K562 (cell line): ENCODE measurements at regions not wholly inside any gene's neighbourhood (a gene's known extent, or its start where the extent isn't known, plus 50 kb on each side); places are given as distances from the start of the nearest gene placed in this dataset.

Experiments used
- ARHGAP35 ChIP-seq: fragments of 450-650 bp; IDR thresholded peaks from 2 replicates; pipeline ENCODE4 v1.6.1; 2018; ENCODE audit not compliant: partially characterized antibody
- ARID2 ChIP-seq: fragments of 450-650 bp; IDR thresholded peaks from 2 replicates; pipeline ENCODE4 v1.6.1; 2017; ENCODE audit warnings: antibody characterized with exemption, mild to moderate bottlenecking
- CEBPG ChIP-seq, 3 experiments: fragments of 200-800 bp in 1 of 3; sonication (Bioruptor generic) in 1 of 3; sonication (generic) in 1 of 3; formaldehyde crosslinking in 1 of 3; IDR thresholded peaks in 2 of 3; conservative IDR thresholded peaks in 1 of 3; 2 replicates each; pipeline versions ENCODE4 v1.6.1 to v1.8.0; 2016 to 2022; ENCODE audit warnings: missing compliant biosample characterization in 2 of 3, missing genetic modification characterization in 2 of 3, mild to moderate bottlenecking in 1 of 3, missing genetic modification reagents in 1 of 3
- SIN3A ChIP-seq, 2 experiments: fragments of 150-350 bp in 1 of 2; IDR thresholded peaks; 2 replicates each; pipeline ENCODE4 v1.6.1; 2011 to 2016; ENCODE audit warnings: borderline replicate concordance in 2 of 2, low read depth in 2 of 2, low read length in 2 of 2, mild to moderate bottlenecking in 2 of 2, moderate library complexity in 2 of 2; ENCODE audit not compliant: control insufficient read depth in 1 of 2
- ZNF584 ChIP-seq: fragments of 200-800 bp; sonication (Bioruptor generic); IDR thresholded peaks from 2 replicates; pipeline ENCODE4 v1.6.1; 2016; ENCODE audit warnings: low read depth, mild to moderate bottlenecking, missing genetic modification characterization, missing compliant biosample characterization
- TF ChIP-seq, protein P1 (sequence below), 2 experiments: fragments of 450-650 bp in 1 of 2; sonication (generic) in 1 of 2; formaldehyde crosslinking in 1 of 2; IDR thresholded peaks in 1 of 2; conservative IDR thresholded peaks in 1 of 2; 2 replicates each; pipeline versions ENCODE4 v1.6.1 to v1.8.1; 2016 to 2023; ENCODE audit warnings: mild to moderate bottlenecking in 2 of 2, moderate library complexity in 2 of 2, inconsistent platforms in 1 of 2, missing genetic modification reagents in 1 of 2
- TF ChIP-seq, protein P2 (sequence below): sonication (generic); formaldehyde crosslinking; IDR thresholded peaks from 2 replicates; pipeline ENCODE4 v1.8.1; 2022; ENCODE audit warnings: missing genetic modification reagents
- TF ChIP-seq, protein P3 (sequence below): fragments of 250-450 bp; sonication (Bioruptor Pico); IDR thresholded peaks from 2 replicates; pipeline ENCODE4 v1.5.0; 2021; ENCODE audit warnings: mild to moderate bottlenecking, borderline replicate concordance
- TF ChIP-seq, protein P4 (sequence below): sonication (generic); formaldehyde crosslinking; IDR thresholded peaks from 2 replicates; pipeline ENCODE4 v1.9.0; 2022; ENCODE audit warnings: mild to moderate bottlenecking, missing genetic modification reagents
- TF ChIP-seq, protein P5 (sequence below): sonication (generic); formaldehyde crosslinking; IDR thresholded peaks from 2 replicates; pipeline ENCODE4 v1.8.1; 2023; ENCODE audit warnings: mild to moderate bottlenecking, missing genetic modification reagents
- TF ChIP-seq, protein P6 (sequence below), 3 experiments: IDR thresholded peaks in 2 of 3; conservative IDR thresholded peaks in 1 of 3; 2 replicates each; pipeline ENCODE4 v1.5.1; 2011 to 2012; ENCODE audit warnings: low read length in 3 of 3, mild to moderate bottlenecking in 3 of 3, control low read depth in 2 of 3, improper control_type of control experiment in 1 of 3, inconsistent platforms in 1 of 3, low read depth in 1 of 3, mixed read lengths in 1 of 3, moderate library complexity in 1 of 3; ENCODE audit not compliant: insufficient read depth in 2 of 3
- TF ChIP-seq, protein P7 (sequence below): sonication (generic); formaldehyde crosslinking; IDR thresholded peaks from 2 replicates; pipeline ENCODE4 v1.5.0; 2020; ENCODE audit warnings: missing genetic modification reagents
- TF ChIP-seq, protein P8 (sequence below), 2 experiments: fragments of 450-650 bp in 1 of 2; IDR thresholded peaks; 2 replicates each; pipeline ENCODE4 v1.6.1; 2011 to 2017; ENCODE audit warnings: low read depth in 2 of 2, antibody characterized with exemption in 1 of 2, borderline replicate concordance in 1 of 2, low read length in 1 of 2, mild to moderate bottlenecking in 1 of 2, mixed read lengths in 1 of 2; ENCODE audit not compliant: control insufficient read depth in 1 of 2

DNA sequence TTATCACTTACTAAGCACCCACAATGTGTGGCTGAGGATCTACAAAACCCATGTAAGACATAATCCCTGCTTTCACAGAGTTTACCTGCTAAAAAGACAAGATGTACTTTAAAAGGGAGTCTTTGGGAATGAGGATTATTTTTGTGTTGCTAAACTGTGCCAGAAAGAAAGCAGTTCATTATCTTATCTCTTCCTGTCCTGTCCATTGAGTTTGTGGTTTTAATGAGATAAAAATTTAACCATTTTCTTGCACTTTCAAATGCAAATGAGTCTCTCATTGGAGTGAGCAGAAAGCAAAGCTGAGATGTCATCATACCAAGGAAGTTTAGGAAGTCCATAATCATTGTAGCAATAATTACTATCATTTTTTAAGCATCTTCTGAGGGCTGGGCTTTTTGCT lies 231.2 kb upstream of the ADAMTS9 start:
- no peak for TF ChIP-seq ARHGAP35
- TF ChIP-seq, protein P1, sequence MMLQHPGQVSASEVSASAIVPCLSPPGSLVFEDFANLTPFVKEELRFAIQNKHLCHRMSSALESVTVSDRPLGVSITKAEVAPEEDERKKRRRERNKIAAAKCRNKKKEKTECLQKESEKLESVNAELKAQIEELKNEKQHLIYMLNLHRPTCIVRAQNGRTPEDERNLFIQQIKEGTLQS (IDR thresholded peaks at IDR 0.05) = peak; percentile 34; the same call in 1 of the 2 replicates
- TF ChIP-seq, protein P1 (CRISPR knock-in tag; conservative IDR thresholded peaks at IDR 0.05) = no peak
- TF ChIP-seq, protein P2, sequence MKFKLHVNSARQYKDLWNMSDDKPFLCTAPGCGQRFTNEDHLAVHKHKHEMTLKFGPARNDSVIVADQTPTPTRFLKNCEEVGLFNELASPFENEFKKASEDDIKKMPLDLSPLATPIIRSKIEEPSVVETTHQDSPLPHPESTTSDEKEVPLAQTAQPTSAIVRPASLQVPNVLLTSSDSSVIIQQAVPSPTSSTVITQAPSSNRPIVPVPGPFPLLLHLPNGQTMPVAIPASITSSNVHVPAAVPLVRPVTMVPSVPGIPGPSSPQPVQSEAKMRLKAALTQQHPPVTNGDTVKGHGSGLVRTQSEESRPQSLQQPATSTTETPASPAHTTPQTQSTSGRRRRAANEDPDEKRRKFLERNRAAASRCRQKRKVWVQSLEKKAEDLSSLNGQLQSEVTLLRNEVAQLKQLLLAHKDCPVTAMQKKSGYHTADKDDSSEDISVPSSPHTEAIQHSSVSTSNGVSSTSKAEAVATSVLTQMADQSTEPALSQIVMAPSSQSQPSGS (CRISPR knock-in tag) = no peak
- TF ChIP-seq CEBPG (CRISPR knock-in tag; IDR thresholded peaks at IDR 0.05) = no peak
- TF ChIP-seq CEBPG (tag; conservative IDR thresholded peaks at IDR 0.05 in 1 of 2, IDR thresholded peaks at IDR 0.05 in 1 of 2) = 0 out of 4 replicates have a peak, but pooled peaks of 1 of the 2 experiments have one; percentile 29
- TF ChIP-seq, protein P3, sequence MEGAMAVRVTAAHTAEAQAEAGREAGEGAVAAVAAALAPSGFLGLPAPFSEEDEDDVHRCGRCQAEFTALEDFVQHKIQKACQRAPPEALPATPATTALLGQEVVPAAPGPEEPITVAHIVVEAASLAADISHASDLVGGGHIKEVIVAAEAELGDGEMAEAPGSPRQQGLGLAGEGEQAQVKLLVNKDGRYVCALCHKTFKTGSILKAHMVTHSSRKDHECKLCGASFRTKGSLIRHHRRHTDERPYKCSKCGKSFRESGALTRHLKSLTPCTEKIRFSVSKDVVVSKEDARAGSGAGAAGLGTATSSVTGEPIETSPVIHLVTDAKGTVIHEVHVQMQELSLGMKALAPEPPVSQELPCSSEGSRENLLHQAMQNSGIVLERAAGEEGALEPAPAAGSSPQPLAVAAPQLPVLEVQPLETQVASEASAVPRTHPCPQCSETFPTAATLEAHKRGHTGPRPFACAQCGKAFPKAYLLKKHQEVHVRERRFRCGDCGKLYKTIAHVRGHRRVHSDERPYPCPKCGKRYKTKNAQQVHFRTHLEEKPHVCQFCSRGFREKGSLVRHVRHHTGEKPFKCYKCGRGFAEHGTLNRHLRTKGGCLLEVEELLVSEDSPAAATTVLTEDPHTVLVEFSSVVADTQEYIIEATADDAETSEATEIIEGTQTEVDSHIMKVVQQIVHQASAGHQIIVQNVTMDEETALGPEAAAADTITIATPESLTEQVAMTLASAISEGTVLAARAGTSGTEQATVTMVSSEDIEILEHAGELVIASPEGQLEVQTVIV (CRISPR knock-in tag) = no peak
- no peak for TF ChIP-seq ZNF584 (CRISPR knock-in tag)
- no peak for TF ChIP-seq ARID2
- TF ChIP-seq, protein P4, sequence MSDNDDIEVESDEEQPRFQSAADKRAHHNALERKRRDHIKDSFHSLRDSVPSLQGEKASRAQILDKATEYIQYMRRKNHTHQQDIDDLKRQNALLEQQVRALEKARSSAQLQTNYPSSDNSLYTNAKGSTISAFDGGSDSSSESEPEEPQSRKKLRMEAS (CRISPR knock-in tag) = no peak
- TF ChIP-seq, protein P5, sequence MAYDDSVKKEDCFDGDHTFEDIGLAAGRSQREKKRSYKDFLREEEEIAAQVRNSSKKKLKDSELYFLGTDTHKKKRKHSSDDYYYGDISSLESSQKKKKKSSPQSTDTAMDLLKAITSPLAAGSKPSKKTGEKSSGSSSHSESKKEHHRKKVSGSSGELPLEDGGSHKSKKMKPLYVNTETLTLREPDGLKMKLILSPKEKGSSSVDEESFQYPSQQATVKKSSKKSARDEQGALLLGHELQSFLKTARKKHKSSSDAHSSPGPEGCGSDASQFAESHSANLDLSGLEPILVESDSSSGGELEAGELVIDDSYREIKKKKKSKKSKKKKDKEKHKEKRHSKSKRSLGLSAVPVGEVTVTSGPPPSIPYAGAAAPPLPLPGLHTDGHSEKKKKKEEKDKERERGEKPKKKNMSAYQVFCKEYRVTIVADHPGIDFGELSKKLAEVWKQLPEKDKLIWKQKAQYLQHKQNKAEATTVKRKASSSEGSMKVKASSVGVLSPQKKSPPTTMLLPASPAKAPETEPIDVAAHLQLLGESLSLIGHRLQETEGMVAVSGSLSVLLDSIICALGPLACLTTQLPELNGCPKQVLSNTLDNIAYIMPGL (CRISPR knock-in tag) = no peak
- TF ChIP-seq, protein P6, sequence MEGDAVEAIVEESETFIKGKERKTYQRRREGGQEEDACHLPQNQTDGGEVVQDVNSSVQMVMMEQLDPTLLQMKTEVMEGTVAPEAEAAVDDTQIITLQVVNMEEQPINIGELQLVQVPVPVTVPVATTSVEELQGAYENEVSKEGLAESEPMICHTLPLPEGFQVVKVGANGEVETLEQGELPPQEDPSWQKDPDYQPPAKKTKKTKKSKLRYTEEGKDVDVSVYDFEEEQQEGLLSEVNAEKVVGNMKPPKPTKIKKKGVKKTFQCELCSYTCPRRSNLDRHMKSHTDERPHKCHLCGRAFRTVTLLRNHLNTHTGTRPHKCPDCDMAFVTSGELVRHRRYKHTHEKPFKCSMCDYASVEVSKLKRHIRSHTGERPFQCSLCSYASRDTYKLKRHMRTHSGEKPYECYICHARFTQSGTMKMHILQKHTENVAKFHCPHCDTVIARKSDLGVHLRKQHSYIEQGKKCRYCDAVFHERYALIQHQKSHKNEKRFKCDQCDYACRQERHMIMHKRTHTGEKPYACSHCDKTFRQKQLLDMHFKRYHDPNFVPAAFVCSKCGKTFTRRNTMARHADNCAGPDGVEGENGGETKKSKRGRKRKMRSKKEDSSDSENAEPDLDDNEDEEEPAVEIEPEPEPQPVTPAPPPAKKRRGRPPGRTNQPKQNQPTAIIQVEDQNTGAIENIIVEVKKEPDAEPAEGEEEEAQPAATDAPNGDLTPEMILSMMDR (IDR thresholded peaks at IDR 0.05 in 2 of 3, conservative IDR thresholded peaks at IDR 0.05 in 1 of 3; ENCODE audit: insufficient read depth in 2 of 3, low read depth in 1 of 3, low read length in 3 of 3) = no peak
- TF ChIP-seq, protein P7, sequence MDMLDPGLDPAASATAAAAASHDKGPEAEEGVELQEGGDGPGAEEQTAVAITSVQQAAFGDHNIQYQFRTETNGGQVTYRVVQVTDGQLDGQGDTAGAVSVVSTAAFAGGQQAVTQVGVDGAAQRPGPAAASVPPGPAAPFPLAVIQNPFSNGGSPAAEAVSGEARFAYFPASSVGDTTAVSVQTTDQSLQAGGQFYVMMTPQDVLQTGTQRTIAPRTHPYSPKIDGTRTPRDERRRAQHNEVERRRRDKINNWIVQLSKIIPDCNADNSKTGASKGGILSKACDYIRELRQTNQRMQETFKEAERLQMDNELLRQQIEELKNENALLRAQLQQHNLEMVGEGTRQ (CRISPR knock-in tag) = no peak
- TF ChIP-seq, protein P8, sequence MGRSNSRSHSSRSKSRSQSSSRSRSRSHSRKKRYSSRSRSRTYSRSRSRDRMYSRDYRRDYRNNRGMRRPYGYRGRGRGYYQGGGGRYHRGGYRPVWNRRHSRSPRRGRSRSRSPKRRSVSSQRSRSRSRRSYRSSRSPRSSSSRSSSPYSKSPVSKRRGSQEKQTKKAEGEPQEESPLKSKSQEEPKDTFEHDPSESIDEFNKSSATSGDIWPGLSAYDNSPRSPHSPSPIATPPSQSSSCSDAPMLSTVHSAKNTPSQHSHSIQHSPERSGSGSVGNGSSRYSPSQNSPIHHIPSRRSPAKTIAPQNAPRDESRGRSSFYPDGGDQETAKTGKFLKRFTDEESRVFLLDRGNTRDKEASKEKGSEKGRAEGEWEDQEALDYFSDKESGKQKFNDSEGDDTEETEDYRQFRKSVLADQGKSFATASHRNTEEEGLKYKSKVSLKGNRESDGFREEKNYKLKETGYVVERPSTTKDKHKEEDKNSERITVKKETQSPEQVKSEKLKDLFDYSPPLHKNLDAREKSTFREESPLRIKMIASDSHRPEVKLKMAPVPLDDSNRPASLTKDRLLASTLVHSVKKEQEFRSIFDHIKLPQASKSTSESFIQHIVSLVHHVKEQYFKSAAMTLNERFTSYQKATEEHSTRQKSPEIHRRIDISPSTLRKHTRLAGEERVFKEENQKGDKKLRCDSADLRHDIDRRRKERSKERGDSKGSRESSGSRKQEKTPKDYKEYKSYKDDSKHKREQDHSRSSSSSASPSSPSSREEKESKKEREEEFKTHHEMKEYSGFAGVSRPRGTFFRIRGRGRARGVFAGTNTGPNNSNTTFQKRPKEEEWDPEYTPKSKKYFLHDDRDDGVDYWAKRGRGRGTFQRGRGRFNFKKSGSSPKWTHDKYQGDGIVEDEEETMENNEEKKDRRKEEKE (IDR thresholded peaks at IDR 0.05; ENCODE audit: borderline replicate concordance in 1 of 2, control insufficient read depth in 1 of 2, low read depth in 2 of 2, low read length in 1 of 2) = no peak
- TF ChIP-seq SIN3A (IDR thresholded peaks at IDR 0.05; ENCODE audit: borderline replicate concordance in 2 of 2, control insufficient read depth in 1 of 2, low read depth in 2 of 2, low read length in 2 of 2) = no peak
